Ascending aorta (tissue), 2 donors: ENCODE measurements at regions not wholly inside any gene's neighbourhood (a gene's known extent, or its start where the extent isn't known, plus 50 kb on each side); places are given as distances from the start of the nearest gene placed in this dataset.

Experiments
- DNase-seq, 2 donors: peaks; one replicate each; pipeline ENCODE4 v3.0.0-alpha.2; 2019; ENCODE audit warnings: low spot score in 2 of 2
- H3K27ac ChIP-seq, 2 donors: fragments of 200-600 bp; sonication (generic); one replicate each; pipeline ENCODE4 v1.5.1; 2016 to 2017; ENCODE audit warnings: mild to moderate bottlenecking in 1 of 2
- H3K27me3 ChIP-seq: fragments of 200-600 bp; sonication (generic); one replicate; pipeline ENCODE4 v1.5.1; 2017
- H3K36me3 ChIP-seq, 2 donors: fragments of 200-600 bp; sonication (generic); one replicate each; pipeline ENCODE4 v1.5.1; 2016
- H3K4me1 ChIP-seq, 2 donors: fragments of 200-600 bp; sonication (generic); one replicate each; pipeline ENCODE4 v1.5.1; 2016 to 2017; ENCODE audit warnings: mild to moderate bottlenecking in 1 of 2
- H3K4me3 ChIP-seq, 2 donors: fragments of 200-600 bp; sonication (generic); one replicate each; pipeline ENCODE4 v1.5.1; 2016 to 2017; ENCODE audit warnings: mild to moderate bottlenecking in 1 of 2
- H3K9me3 ChIP-seq, 2 donors: fragments of 200-600 bp; sonication (generic); one replicate each; pipeline ENCODE4 v1.5.1; 2016
- intact Hi-C: fragments of 100-400 bp; cut with DNase I; formaldehyde crosslinking; loops from one replicate; pipeline ENCODE4 v1.15.1; 2023
- TF ChIP-seq, protein P1 (sequence below), 3 experiments: fragments of 200-600 bp in 2 of 3; fragments of 450-650 bp in 1 of 3; sonication (generic) in 2 of 3; IDR thresholded peaks; one replicate each; pipeline ENCODE4 v1.5.1; 2016 to 2019; ENCODE audit warnings: antibody characterized with exemption in 3 of 3, mild to moderate bottlenecking in 1 of 3, moderate library complexity in 1 of 3

DNA sequence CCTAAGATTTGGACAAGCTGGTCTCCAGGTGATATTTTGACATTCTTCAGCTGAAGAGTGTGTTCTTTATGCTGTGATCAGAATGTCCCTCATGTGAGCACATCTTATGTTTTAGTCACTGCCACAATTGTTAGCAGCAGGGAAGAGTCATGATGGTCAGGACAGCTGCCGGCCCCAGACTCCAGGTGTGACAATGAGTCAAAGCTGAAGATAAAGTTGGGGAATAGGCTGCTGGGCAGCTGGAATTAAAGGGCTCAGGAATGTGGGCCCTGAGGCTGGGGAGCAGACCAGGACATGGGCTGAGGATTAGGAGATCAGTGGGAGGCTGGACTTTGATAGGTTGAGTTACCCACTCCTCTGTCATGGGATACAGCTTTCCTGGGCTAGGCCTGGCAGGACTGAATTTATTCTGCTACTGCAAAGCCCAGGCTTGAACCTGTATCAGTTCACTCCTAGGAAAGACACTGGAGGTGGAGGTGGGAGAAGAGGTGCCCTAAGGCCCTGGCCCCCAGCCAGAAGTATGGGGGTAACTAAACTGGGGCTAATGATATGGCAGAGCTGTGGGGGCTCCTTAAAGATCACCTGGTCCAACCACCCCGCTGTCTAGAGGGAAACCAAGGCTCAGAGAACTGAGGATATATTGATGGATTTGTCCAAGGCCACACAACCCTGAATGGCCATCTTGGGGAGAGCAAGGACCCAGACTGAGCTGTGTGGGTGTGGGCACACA lies 119.5 kb downstream of the PJA1 start:
- Histone ChIP-seq H3K4me1 (no peaks in the 10 kb centered on the region), H3K27me3 (no peaks in the 10 kb centered on the region), H3K4me3 (no peak overlapping the region), H3K9me3 (no peaks in the 10 kb centered on the region), H3K36me3 (no peaks in the 10 kb centered on the region), H3K27ac (no peak overlapping the region)
- TF ChIP-seq, protein P1, sequence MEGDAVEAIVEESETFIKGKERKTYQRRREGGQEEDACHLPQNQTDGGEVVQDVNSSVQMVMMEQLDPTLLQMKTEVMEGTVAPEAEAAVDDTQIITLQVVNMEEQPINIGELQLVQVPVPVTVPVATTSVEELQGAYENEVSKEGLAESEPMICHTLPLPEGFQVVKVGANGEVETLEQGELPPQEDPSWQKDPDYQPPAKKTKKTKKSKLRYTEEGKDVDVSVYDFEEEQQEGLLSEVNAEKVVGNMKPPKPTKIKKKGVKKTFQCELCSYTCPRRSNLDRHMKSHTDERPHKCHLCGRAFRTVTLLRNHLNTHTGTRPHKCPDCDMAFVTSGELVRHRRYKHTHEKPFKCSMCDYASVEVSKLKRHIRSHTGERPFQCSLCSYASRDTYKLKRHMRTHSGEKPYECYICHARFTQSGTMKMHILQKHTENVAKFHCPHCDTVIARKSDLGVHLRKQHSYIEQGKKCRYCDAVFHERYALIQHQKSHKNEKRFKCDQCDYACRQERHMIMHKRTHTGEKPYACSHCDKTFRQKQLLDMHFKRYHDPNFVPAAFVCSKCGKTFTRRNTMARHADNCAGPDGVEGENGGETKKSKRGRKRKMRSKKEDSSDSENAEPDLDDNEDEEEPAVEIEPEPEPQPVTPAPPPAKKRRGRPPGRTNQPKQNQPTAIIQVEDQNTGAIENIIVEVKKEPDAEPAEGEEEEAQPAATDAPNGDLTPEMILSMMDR (IDR thresholded peaks at IDR 0.05) = no peak
- intact Hi-C loops = loop anchor here (10.0 kb wide), 1 partner anchor 59 kb away; no protein-coding TSS in a partner anchor
- peak in 1 of 2 donors; percentile 24 for DNase-seq

DNA sequence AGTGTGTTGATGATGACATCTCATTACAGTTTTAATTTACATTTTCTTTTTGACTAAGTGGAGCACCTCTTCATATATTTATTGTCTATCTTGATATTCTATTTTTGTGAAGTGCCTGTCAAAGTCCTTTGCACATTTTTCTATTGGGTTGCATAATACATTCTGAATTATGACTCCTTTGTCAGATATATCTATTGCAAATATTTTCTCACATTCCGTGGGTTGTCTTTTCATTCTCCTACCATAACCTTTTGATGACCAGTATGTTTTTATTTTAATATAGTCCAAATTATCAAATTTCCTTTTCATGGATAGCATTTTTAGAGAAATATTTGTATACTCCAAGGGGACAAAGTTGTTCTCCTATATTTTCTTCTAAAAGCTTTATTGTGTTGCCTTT lies 126.4 kb downstream of the PJA1 start:
- Histone ChIP-seq H3K36me3 (no peaks in the 10 kb centered on the region), H3K27ac (no peak overlapping the region), H3K27me3 (no peaks in the 10 kb centered on the region), H3K4me1 (no peaks in the 10 kb centered on the region), H3K9me3 (no peaks in the 10 kb centered on the region), H3K4me3 (no peak overlapping the region)
- intact Hi-C loops = loop anchor here (10.0 kb wide), 1 partner anchor 46 kb away; no protein-coding TSS in a partner anchor
- DNase-seq = no peak
- TF ChIP-seq, protein P1 (IDR thresholded peaks at IDR 0.05) = no peak

DNA sequence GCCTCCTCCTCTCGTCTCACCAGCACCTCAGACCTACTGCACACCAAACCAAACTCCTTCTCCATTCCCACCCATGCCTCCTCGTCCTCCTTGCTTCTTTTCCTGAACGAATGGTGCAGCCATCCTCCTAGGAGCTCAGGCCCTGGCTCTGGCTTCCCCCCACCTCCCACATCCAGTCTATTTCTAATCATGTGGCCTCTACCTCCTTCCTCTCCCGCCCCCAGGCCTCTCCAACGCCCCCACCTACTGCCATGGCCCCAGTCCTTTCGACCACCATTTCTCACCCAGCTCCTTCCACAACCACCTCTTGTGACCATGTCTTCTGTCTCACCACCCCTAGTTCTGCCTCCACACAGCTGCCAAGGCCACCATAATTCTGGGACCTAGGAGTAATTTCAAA lies 127.1 kb downstream of the PJA1 start:
- Histone ChIP-seq H3K36me3 (no peaks in the 10 kb centered on the region), H3K4me1 (no peaks in the 10 kb centered on the region), H3K27me3 (no peaks in the 10 kb centered on the region), H3K4me3 (no peak overlapping the region), H3K27ac (no peak overlapping the region), H3K9me3 (no peaks in the 10 kb centered on the region)
- intact Hi-C loops = loop anchor here (10.0 kb wide), 1 partner anchor 47 kb away; no protein-coding TSS in a partner anchor
- peak in 1 of 2 donors; percentile 16 for DNase-seq
- TF ChIP-seq, protein P1 (IDR thresholded peaks at IDR 0.05) = no peak

DNA sequence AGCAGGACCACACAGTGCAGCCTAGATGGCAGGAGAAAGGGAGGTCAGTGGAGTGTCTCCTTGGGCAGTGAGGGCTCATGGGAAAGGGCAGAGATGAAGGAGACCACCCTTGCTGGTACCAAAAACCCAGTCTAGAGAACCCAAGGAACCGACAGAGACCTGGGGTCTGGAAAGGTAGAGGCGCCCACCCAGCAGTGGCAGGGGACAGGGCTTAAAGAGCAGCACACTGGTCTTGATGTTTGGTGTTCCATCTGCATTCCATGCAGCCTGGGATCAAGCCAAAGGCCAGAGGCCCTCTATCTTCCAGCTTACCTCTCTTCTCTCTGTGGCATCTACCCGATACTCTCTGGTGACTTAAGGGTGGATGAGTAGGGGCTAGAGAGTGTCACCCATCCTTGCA lies 127.5 kb downstream of the PJA1 start:
- Histone ChIP-seq H3K27me3 (no peaks in the 10 kb centered on the region), H3K36me3 (no peaks in the 10 kb centered on the region), H3K9me3 (no peaks in the 10 kb centered on the region), H3K4me3 (no peak overlapping the region), H3K4me1 (no peaks in the 10 kb centered on the region), H3K27ac (no peak overlapping the region)
- DNase-seq = peak in 1 of 2 donors; percentile 39
- intact Hi-C loops = loop anchor here (10.0 kb wide), 1 partner anchor 47 kb away; no protein-coding TSS in a partner anchor
- TF ChIP-seq, protein P1 (IDR thresholded peaks at IDR 0.05) = no peak

DNA sequence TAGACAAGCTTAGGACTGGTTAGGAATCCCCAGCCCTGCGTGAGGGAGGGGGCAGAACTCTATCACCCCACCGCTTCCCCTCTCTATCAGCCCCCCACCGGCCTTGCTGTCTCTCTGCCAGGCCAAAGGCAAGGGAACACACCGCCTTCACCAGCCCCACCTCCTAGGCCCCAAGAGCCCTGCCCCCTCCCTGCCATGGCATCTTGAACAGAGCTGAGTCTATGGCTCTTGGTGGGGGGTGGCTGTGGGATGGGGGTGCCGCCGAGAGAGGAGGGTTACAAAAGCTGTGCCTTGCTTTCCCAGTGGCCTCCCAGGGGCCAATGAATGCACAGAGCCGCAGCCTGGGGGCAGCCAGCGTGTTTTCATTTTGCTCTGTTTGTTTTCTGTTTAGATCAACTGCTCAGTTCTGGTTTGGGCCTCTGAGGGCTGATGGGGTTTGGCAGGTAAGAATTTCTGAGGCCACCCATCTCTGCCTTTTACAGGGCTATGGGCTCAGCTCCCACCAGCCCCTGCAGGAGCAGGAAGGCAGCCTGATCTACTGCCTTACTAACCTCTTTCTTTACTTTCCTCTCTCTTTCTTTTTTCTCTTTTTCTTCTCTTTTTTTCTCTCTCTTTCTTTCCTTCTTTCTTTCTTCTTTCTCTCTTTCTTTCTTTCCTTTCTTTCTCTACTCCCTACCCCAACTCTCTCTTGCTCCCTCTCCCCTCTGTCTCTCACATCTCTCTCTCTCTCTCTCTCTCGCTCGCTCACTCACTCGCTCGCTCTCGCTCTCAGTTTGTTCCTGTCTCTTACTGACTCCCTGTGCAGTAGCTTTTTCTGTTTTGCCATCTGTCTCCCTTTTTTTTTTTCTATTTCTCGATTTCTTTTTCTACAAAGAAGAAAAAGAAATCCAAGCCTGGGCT lies 128.3 kb downstream of the PJA1 start:
- Histone ChIP-seq H3K36me3 (no peaks in the 10 kb centered on the region), H3K4me1 (no peaks in the 10 kb centered on the region), H3K27me3 (no peaks in the 10 kb centered on the region), H3K4me3 (no peak overlapping the region), H3K9me3 (no peaks in the 10 kb centered on the region), H3K27ac (no peak overlapping the region)
- DNase-seq = peak in 1 of 2 donors; percentile 24
- TF ChIP-seq, protein P1 (IDR thresholded peaks at IDR 0.05) = no peak
- intact Hi-C loops = loop anchor here (10.0 kb wide), 1 partner anchor 48 kb away; no protein-coding TSS in a partner anchor
